CD4-positive, alpha-beta T cell treated with Interleukin-17A for 1 hour (primary cell): ENCODE measurements at regions not wholly inside any gene's neighbourhood (a gene's known extent, or its start where the extent isn't known, plus 50 kb on each side); places are given as distances from the start of the nearest gene placed in this dataset.
"Not testable (repeated sequence)": the region's sequence is repeated elsewhere in the genome, so short reads cannot be mapped to it uniquely, and the experiment has no call there.

Source experiments
- DNase-seq: peaks from one replicate; pipeline ENCODE4 v3.0.0-alpha.2; 2020

DNA sequence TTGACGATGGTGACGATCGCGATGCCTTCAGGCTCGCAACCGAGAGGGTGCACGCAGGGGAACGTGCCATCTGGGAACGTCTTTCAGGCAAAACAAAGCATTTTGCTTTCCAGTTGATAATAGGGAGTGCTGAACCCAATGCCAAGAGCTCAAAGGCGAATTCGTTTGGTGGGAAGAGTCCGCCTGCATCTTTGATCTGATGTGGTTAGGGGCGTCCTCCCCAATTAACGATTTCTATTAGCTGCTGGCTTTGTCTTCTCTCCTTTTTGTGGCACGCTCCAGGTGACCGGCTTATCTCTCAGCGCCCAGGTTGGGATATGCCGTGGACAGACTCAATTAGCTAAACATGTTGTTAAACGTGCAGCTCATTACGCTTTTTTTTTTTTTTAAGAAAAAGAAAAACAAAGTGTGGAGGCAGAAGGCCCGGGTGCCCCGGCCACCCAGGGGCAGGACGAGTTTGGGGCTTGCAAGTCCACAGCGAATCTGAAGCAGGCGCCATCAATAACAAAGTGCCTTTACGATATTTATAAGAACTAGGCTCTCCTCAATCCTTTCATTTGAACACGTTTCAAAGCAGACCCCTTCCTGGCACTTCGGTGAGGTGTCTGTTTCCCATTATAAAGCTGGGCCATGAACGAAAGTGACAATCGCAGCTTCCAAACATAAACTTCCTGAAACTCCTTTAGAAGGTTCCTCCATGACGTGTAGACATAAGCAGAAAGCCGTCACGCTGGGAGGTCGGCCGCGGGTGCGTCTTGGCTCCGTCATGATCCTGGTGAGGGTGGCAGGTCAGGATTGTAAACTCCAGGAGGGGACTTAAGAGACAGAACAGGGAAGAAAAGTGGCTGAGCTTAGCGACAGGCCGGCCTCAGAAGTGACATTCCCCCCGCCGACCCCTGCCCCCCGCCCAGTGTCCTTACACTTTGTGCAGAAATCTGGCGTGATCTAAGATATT lies 155.3 kb downstream of the LAT start:
- DNase-seq: not testable (repeated sequence)

DNA sequence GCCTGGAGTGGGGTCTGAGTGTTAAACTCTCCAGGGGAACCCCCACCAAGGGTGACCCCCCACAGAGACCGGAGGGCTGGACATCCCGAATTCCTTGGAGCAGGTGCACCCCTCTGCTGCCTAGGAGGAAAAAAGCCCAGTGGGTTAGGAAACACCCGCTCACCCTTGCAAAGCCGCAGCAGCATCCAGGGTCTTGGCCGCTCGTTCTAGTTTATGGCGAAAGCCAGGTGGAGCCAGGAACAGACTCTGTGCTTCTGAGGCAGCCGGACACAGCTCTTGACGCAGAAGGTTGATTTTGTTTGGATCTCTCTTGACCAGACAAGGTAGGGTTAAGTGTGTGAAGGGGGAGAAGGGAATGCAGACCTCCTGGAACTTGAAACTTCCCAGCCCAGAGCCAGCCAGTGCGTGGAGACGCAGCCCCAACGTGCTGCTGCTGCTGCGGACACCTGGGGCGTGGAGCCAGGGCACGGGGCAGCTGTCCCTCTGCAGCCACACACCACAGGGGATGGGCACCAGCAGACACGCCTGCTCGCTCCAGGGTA lies 154.5 kb downstream of the LAT start:
- no peak for DNase-seq

GRCh38 chr16:29138698-29139097 lies 153.8 kb downstream of the LAT start:
- DNase-seq: not testable (repeated sequence)

DNA sequence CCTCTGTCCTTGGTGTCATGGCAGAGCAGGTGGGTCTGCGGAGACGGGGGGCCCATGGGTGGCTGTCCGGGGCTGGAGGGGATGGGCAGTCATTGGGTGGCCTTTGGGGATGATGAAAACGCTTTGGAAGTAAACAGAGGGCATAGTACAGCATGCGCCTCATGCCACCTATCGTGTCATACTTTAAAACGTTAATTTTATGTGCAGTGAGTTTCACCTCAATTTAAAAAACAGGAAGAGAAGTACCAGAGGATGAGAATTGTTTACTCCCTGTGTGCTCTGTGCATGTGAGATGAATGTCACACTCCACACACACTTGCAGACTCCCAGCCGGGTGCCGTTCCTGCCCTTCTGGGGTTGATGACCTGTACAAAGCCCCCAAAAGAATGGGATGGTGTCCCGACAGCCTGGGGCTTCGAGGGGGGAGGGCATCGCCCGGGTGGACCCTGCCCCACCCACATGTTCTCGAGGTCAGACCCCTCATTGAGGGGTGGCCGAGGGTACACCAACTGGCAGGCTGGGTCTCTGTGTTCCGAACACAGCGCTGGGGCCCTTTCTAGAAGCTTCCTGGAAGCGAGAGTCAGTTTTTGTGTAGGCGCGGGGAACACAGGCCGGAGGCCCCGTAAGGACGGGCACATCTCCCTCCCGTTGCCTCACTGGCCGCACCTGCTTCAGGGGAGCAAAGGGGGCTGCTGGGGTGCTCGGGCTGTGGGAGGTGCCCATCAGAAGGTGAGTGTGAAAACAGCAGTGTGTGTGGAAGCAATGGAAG lies 153.2 kb downstream of the LAT start:
- not testable (repeated sequence) for DNase-seq

DNA sequence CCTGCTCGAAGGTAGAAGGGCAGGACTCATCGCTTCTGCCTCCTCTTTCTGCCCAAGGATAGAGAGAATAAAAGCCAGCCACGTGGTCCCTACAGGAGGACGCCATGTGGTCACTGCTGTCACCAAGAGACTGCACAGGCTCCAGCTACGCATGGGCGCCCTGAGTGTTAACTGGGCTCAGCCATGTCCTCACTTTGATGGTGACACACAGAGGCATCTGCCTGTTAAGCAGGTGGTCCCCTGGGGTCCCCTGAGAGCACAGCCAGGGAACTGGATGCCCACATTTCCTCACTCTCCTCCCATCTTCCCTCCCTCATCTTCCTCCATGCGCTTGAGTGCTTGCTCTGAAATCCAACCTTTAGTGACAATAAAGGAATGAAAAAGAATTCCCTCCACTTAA lies 152.6 kb downstream of the LAT start:
- DNase-seq: not testable (repeated sequence)

- not testable (repeated sequence) for DNase-seq
These were observed 152.1 kb downstream of the LAT start for GRCh38 chr16:29136916-29137315.

GRCh38 chr16:29136046-29136696 lies 151.3 kb downstream of the LAT start:
- DNase-seq: not testable (repeated sequence)

DNA sequence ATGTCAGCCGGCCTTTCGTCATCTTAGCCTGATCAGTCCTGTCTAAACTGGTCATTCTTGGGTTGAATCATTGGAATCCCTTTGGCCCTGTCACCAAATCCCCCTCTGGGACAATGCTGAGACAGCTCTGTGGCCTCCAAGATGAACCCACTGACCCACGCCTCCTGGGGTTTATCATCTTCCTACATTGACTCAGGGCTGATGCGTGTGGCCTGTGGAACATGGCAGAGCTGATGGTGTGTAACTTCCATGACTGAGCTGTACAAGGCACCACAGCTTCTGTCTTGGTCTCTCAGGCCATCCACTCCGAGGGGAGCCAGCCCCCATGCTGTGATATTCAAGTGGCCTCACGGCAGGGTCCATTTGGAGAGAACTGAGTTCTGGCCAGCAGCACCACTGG lies 150.2 kb downstream of the LAT start:
- DNase-seq: not testable (repeated sequence)

DNA sequence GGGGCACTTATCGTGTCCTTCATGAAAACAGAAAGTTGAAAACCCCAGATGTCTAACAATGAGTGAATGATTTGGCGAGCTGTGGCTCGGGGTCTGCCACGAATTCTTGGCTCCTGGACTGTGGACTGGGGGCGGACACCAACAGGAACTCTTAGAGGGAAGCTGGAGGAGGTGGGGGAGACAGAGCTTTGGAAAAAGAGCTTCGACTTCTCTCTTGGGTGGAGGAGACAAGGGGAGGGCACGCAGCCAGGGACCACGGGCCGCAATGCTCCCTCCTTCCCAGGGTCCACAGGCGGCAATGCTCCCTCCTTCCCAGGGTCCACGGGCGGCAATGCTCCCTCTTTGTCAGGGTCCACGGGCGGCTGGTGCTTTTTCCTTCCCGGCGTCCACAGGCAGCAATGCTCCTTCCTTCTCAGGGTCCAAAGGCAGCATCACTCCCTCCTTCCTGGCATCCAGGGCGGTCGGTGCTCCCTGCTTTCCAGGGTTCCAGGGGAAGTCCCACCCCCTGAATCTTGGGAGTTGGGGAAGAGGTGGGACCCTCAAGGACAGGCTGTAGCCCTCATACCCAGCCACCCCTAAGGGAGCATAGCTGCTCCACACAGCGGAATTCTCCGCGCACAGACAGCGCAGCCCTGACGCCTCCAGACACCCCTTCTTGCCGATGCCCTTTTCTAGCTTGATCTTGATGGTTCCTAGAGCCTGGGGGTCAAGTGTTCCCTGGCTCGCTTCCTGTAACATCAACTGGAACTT lies 149.0 kb downstream of the LAT start:
- DNase-seq: not testable (repeated sequence)

DNA sequence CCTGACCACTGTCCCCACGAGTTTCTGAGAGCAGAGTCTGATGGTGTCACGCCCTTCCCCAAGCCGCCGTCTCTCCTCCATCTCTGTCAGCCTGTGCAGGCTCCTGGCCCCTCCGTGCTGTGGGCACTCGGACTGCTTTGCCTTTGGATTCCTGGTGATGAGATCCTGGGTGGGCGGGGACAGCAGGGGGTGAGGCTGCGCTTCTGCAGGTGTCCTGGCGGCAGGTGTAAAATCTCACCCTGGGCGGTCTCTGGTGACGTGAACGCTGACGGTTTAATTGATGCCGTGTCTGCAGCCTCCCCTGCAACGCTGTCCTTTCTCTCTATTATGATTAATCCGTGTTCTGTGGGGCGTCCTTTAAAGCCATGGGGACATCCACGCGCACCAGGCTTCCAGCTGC lies 148.0 kb downstream of the LAT start:
- not testable (repeated sequence) for DNase-seq

DNA sequence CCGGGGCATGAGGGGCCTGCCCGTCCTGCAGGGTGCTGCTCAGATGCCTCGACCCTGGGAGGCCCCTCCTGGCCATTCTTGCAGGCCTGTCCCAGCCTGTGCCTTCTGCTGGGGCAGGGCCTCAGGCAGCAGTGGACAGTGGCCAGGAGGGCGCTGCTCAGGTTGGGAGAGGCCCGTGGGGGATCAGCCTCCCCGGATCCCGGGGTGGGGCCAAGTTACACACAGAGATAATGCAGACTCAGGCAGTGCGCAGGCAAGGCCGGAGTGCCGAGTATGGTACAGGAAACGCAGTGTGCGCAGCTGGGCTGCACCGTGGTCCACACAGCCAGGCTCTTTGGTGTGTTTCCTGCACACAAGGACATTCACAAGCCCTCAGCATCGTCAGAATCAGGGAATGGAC lies 147.6 kb downstream of the LAT start:
- DNase-seq: not testable (repeated sequence)

GRCh38 chr16:29130901-29131851 lies 146.3 kb downstream of the LAT start:
- DNase-seq: not testable (repeated sequence)

DNA sequence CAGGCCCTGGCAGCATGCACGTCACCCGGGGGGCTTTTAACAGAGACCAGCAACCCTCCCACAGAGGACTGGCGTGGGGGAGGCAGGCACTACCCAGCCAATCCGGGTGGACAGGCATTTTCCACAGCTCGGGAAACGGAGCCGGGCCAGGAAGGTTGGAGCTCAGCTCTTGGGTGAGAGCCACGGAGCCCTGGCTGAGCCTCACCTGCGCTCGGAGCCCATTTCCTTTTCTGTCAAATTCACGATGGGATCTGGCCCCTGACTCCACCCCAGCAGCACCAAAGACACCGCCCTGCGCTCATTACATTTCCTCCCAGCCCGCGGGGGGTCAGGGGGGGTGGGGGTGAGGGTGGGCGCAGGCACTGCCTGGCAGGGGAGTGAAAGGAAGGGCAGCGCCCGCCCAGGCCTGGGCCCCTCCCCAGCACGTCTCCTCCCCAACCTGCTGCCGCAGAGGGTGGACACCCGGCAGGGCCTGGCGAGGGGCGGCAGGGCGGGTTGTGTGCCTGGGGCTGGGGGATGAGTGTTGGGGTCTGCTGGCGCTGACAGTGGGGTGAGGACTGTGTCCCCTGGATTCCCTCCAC lies 145.4 kb downstream of the LAT start:
- not testable (repeated sequence) for DNase-seq

- DNase-seq: not testable (repeated sequence)
These were observed 144.7 kb downstream of the LAT start for GRCh38 chr16:29129458-29130038.

DNA sequence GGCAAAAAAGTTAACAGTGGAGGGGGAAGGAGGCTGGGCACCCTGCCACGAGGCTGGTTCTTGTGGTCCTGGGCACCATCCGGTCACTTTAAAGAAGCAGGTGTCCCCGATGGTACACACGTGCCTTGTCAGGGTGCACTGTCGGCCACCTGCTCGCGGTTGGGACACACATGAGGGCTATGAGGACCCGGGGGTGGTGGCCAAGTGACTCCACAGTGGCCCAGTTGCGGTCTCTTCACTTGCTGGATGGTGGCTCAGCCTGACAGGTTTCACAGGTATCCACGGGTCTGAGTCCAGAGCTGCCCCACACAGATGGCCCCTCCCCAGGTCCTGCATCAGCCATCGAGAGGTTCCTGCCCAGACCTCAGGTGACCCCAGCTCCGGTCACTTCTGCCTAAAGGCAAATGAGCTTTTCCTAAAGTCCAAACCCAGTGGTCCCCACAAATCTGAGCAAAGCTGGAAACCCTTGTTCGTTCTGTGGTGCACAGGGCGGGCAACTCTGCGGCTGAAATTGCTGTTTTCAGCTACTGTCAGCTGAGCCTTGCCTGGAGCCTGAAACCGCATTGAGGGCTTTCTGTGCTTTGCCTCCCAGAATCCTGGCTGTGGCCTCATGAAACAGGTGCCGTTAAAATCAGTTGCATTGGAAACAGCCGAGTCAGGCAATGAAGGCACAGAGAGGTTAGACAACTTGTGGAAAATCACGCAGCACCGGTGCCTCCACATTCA lies 144.0 kb downstream of the LAT start:
- not testable (repeated sequence) for DNase-seq

DNA sequence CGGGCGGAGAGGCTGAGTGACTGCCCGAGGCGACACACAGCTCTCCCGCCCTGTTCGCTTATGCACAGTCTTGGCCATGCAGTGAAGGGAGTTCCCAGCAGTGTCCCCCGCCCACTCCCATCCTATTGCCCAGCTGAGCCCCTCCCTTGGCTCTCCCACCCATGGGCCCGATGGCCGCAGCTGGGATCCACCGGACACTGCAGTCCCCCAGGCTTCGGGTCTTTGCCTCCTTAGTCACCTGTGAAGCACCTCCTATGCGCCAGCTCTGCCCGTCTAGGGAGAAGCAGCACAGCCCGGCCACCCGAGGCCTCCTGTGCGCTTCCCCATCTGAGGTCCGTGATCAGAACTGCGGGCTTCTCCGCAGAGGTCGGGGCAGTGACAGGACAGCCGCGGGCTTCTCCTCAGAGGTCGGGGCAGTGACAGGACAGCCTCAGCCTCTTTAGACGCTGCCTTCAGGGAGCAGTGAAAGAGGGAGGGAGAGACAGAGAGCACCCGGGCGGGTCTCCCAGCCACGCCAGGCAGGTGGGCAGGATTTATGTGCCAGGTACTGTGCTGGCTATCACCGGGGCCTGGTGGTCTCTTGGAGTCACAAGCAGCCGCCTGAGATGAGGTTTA lies 143.1 kb downstream of the LAT start:
- not testable (repeated sequence) for DNase-seq

- no peak for DNase-seq
These were observed 141.8 kb downstream of the LAT start for GRCh38 chr16:29126616-29127015.

DNA sequence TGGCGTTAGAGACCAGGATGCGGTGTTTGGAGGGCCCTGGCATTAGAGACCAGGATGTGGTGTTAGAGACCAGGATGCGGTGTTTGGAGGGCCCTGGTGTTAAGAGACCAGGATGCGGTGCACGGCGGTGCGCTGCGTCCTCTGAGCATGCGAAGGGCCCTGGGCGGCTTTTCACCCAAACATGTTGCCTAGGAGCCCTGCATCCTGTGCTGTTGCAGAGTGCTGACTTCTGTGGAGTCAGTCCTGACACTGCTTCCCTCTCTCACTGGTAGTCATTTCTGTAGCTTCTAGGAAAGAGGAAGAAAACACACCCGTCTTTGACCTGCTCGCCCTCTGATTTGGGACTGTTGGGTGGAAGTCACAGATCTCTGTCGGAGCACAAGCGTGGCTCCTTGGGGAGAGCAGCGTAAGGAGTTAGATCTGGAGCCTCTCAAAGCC lies 141.2 kb downstream of the LAT start:
- DNase-seq: peak; percentile 16

- no peak for DNase-seq
These were observed 140.0 kb downstream of the LAT start for GRCh38 chr16:29124828-29125227.
